CD4-positive, alpha-beta memory T cell (primary cell): ENCODE measurements at regions not wholly inside any gene's neighbourhood (a gene's known extent, or its start where the extent isn't known, plus 50 kb on each side); places are given as distances from the start of the nearest gene placed in this dataset.
A peak's percentile ranks its signal among the peaks of the same experiment; 100 is the strongest.

Source experiments
- CTCF ChIA-PET: fragments of 350-600 bp; sonication (Branson Sonifier 250); formaldehyde crosslinking; loops from one replicate; lab custom pipeline; 2021; ENCODE audit warnings: inconsistent platforms; ENCODE audit not compliant: partially characterized antibody; lab: Charles Lee
- POLR2A ChIA-PET: fragments of 350-600 bp; sonication (Branson Sonifier 250); formaldehyde crosslinking; loops from one replicate; lab custom pipeline; 2021; ENCODE audit not compliant: partially characterized antibody; lab: Charles Lee
- DNase-seq, 5 donors: peaks; one replicate each; pipeline versions ENCODE4 v3.0.0 to v3.0.0-alpha.2; 2020 to 2022; ENCODE audit warnings: mixed read lengths in 1 of 5
- H3K27ac ChIP-seq: one replicate; pipeline ENCODE4 v1.7.0; 2013; ENCODE audit warnings: low read depth, low read length
- H3K27me3 ChIP-seq: 2 replicates; pipeline ENCODE4 v1.7.0; 2013; ENCODE audit warnings: mild to moderate bottlenecking, low read length, moderate library complexity; ENCODE audit not compliant: insufficient read depth
- H3K36me3 ChIP-seq: 2 replicates; pipeline ENCODE4 v1.7.0; 2013; ENCODE audit warnings: mild to moderate bottlenecking, low read length, moderate library complexity; ENCODE audit not compliant: insufficient read depth
- H3K4me1 ChIP-seq: 2 replicates; pipeline ENCODE4 v1.7.0; 2013; ENCODE audit warnings: mild to moderate bottlenecking, low read length, moderate library complexity; ENCODE audit not compliant: insufficient read depth
- H3K4me3 ChIP-seq, 2 donors: one replicate each; pipeline ENCODE4 v1.7.0; 2013; ENCODE audit warnings: low read length in 2 of 2, mild to moderate bottlenecking in 1 of 2
- H3K9me3 ChIP-seq, 2 donors: one replicate each; pipeline ENCODE4 v1.7.0; 2013; ENCODE audit warnings: low read length in 2 of 2, control low read depth in 1 of 2; ENCODE audit not compliant: control insufficient read depth in 1 of 2
- H3K27ac Mint-ChIP-seq, 7 donors: one replicate each; pipeline ENCODE4 v1.8.0; 2020 to 2021; ENCODE audit warnings: mixed read lengths in 7 of 7, mild to moderate bottlenecking in 6 of 7, inconsistent platforms in 3 of 7, moderate library complexity in 3 of 7
- H3K27me3 Mint-ChIP-seq, 2 donors: one replicate each; pipeline ENCODE4 v1.8.0; 2020 to 2021; ENCODE audit warnings: mixed read lengths in 2 of 2
- H3K36me3 Mint-ChIP-seq, 2 donors: one replicate each; pipeline ENCODE4 v1.8.0; 2020 to 2021; ENCODE audit warnings: mixed read lengths in 2 of 2, inconsistent platforms in 1 of 2, mild to moderate bottlenecking in 1 of 2
- H3K4me1 Mint-ChIP-seq, 4 donors: one replicate each; pipeline ENCODE4 v1.8.0; 2020 to 2021; ENCODE audit warnings: mixed read lengths in 4 of 4, mild to moderate bottlenecking in 1 of 4
- H3K4me3 Mint-ChIP-seq, 8 donors: one replicate each; pipeline ENCODE4 v1.8.0; 2020 to 2021; ENCODE audit warnings: mixed read lengths in 8 of 8, mild to moderate bottlenecking in 7 of 8, moderate library complexity in 6 of 8, inconsistent platforms in 3 of 8
- H3K9me3 Mint-ChIP-seq, 8 donors: one replicate each; pipeline ENCODE4 v1.8.0; 2020 to 2021; ENCODE audit warnings: mixed read lengths in 8 of 8, mild to moderate bottlenecking in 5 of 8, inconsistent platforms in 3 of 8, moderate library complexity in 1 of 8
- intact Hi-C: fragments of 100-400 bp; cut with micrococcal nuclease; formaldehyde crosslinking; loops from one replicate; pipeline ENCODE4 v1.15.1; 2023

- peaks cover 8% of the 10 kb centered on the region for H3K27me3 ChIP-seq
- CTCF ChIA-PET, result interaction anchor here (0.6 to 2.1 kb wide), 16 partner anchors 9 to 1671 kb away, joined by 3 to 9 read pairs (median 3); no protein-coding TSS in a partner anchor
- no peak overlapping the region for H3K4me3 ChIP-seq
- Mint-ChIP-seq H3K9me3 (no peaks in the 10 kb centered on the region), H3K4me1 (peaks cover 4 to 15% (median 8%) of the 10 kb centered on the region in 4 donors), H3K27ac (peak overlapping the region in 1 of 7 donors; percentile 7), H3K27me3 (peaks cover 46 to 51% of the 10 kb centered on the region in 2 donors), H3K4me3 (peak overlapping the region in 4 of 8 donors; percentile 21 to 60 (median 41)), H3K36me3 (no peaks in the 10 kb centered on the region)
- POLR2A ChIA-PET, result no interaction called here
- H3K4me1 ChIP-seq, result peaks cover 10% of the 10 kb centered on the region
- DNase-seq, result peak; percentile 45 to 55 (median 49)
- no peaks in the 10 kb centered on the region for H3K9me3 ChIP-seq
- no peak overlapping the region for H3K27ac ChIP-seq
- H3K36me3 ChIP-seq, result no peaks in the 10 kb centered on the region
- intact Hi-C loops, result loop anchor here (1.0 to 5.0 kb wide), 3 partner anchors 158 to 1781 kb away; no protein-coding TSS in a partner anchor
Observed at GRCh38 chr2:205925373-205926337, 160.3 kb downstream of the INO80D start.

GRCh38 chr2:205924676-205925075 is 161.3 kb downstream of the INO80D start:
- H3K4me1 Mint-ChIP-seq, result peaks cover 4 to 15% (median 8%) of the 10 kb centered on the region in 4 donors
- no peak for DNase-seq
- no peaks in the 10 kb centered on the region for H3K36me3 Mint-ChIP-seq
- no peak overlapping the region for H3K27ac Mint-ChIP-seq
- ChIA-PET CTCF (interaction anchor here (1.3 to 1.9 kb wide), 5 partner anchors 12 to 1668 kb away, joined by 3 to 7 read pairs (median 4); no protein-coding TSS in a partner anchor), POLR2A (no interaction called here)
- peak overlapping the region in 2 of 8 donors; percentile 4 to 45 for H3K4me3 Mint-ChIP-seq
- Histone ChIP-seq H3K36me3 (no peaks in the 10 kb centered on the region), H3K9me3 (no peaks in the 10 kb centered on the region), H3K27me3 (peaks cover 8% of the 10 kb centered on the region), H3K27ac (no peak overlapping the region), H3K4me3 (no peak overlapping the region), H3K4me1 (peaks cover 10% of the 10 kb centered on the region)
- intact Hi-C loops, result loop anchor here (2.0 to 5.0 kb wide), 2 partner anchors 157 to 1780 kb away; no protein-coding TSS in a partner anchor
- H3K9me3 Mint-ChIP-seq, result no peaks in the 10 kb centered on the region
- H3K27me3 Mint-ChIP-seq, result peaks cover 42 to 47% of the 10 kb centered on the region in 2 donors

GRCh38 chr2:205915130-205915524 is 170.8 kb downstream of the INO80D start:
- ChIA-PET CTCF (no interaction called here), POLR2A (no interaction called here)
- intact Hi-C loops, result no loop called here
- H3K36me3 ChIP-seq, result no peaks in the 10 kb centered on the region
- peaks cover 12 to 15% of the 10 kb centered on the region in 2 donors for H3K27me3 Mint-ChIP-seq
- no peaks in the 10 kb centered on the region for H3K4me1 Mint-ChIP-seq
- H3K9me3 ChIP-seq, result no peaks in the 10 kb centered on the region
- H3K27ac Mint-ChIP-seq, result no peak overlapping the region
- no peaks in the 10 kb centered on the region for H3K9me3 Mint-ChIP-seq
- H3K27me3 ChIP-seq, result no peaks in the 10 kb centered on the region
- no peak overlapping the region for H3K4me3 Mint-ChIP-seq
- H3K27ac ChIP-seq, result no peak overlapping the region
- DNase-seq, result no peak
- no peaks in the 10 kb centered on the region for H3K4me1 ChIP-seq
- no peaks in the 10 kb centered on the region for H3K36me3 Mint-ChIP-seq
- no peak overlapping the region for H3K4me3 ChIP-seq

GRCh38 chr2:205914213-205915129 is 171.5 kb downstream of the INO80D start:
- Histone ChIP-seq H3K4me1 (no peaks in the 10 kb centered on the region), H3K27ac (no peak overlapping the region), H3K9me3 (no peaks in the 10 kb centered on the region), H3K36me3 (no peaks in the 10 kb centered on the region), H3K27me3 (no peaks in the 10 kb centered on the region), H3K4me3 (no peak overlapping the region)
- Mint-ChIP-seq H3K9me3 (no peaks in the 10 kb centered on the region), H3K4me1 (no peaks in the 10 kb centered on the region), H3K27ac (no peak overlapping the region), H3K36me3 (no peaks in the 10 kb centered on the region), H3K27me3 (peaks cover 13 to 16% of the 10 kb centered on the region in 2 donors), H3K4me3 (no peak overlapping the region)
- ChIA-PET CTCF (no interaction called here), POLR2A (no interaction called here)
- DNase-seq, result no peak
- intact Hi-C loops, result no loop called here

GRCh38 chr2:205913668-205914067 is 172.3 kb downstream of the INO80D start:
- no peaks in the 10 kb centered on the region for H3K4me1 Mint-ChIP-seq
- CTCF ChIA-PET, result no interaction called here
- Histone ChIP-seq H3K9me3 (no peaks in the 10 kb centered on the region), H3K36me3 (no peaks in the 10 kb centered on the region), H3K27me3 (no peaks in the 10 kb centered on the region), H3K27ac (no peak overlapping the region), H3K4me1 (no peaks in the 10 kb centered on the region), H3K4me3 (no peak overlapping the region)
- H3K9me3 Mint-ChIP-seq, result no peaks in the 10 kb centered on the region
- no peak overlapping the region for H3K27ac Mint-ChIP-seq
- DNase-seq, result no peak
- no peaks in the 10 kb centered on the region for H3K36me3 Mint-ChIP-seq
- peaks cover 17% of the 10 kb centered on the region in 2 donors for H3K27me3 Mint-ChIP-seq
- no peak overlapping the region for H3K4me3 Mint-ChIP-seq
- POLR2A ChIA-PET, result no interaction called here
- intact Hi-C loops, result no loop called here

- Histone ChIP-seq H3K9me3 (no peaks in the 10 kb centered on the region), H3K27me3 (no peaks in the 10 kb centered on the region)
Observed at GRCh38 chr2:205911306-205911705, 174.7 kb downstream of the INO80D start.

More at GRCh38 chr2:205911306-205911705, 174.7 kb downstream of the INO80D start:
- Mint-ChIP-seq H3K27ac (no peak overlapping the region), H3K4me3 (no peak overlapping the region), H3K9me3 (no peaks in the 10 kb centered on the region), H3K27me3 (peaks cover 17 to 23% of the 10 kb centered on the region in 2 donors), H3K36me3 (no peaks in the 10 kb centered on the region), H3K4me1 (no peaks in the 10 kb centered on the region)
- Histone ChIP-seq H3K4me3 (no peak overlapping the region), H3K36me3 (no peaks in the 10 kb centered on the region), H3K4me1 (no peaks in the 10 kb centered on the region), H3K27ac (no peak overlapping the region)
- CTCF ChIA-PET, result interaction anchor here (1.5 kb wide), 1 partner anchor 15 kb away, joined by 3 read pairs; no protein-coding TSS in a partner anchor
- DNase-seq, result no peak
- POLR2A ChIA-PET, result no interaction called here
- intact Hi-C loops, result no loop called here
